Right atrium auricular region (tissue), 2 donors: ENCODE measurements at regions not wholly inside any gene's neighbourhood (a gene's known extent, or its start where the extent isn't known, plus 50 kb on each side); places are given as distances from the start of the nearest gene placed in this dataset.
"Not testable (repeated sequence)": the region's sequence is repeated elsewhere in the genome, so short reads cannot be mapped to it uniquely, and the experiment has no call there.

Experiments used
- DNase-seq: peaks from one replicate; pipeline ENCODE4 v3.0.0-alpha.2; 2019; ENCODE audit warnings: low spot score
- H3K27ac ChIP-seq, 2 donors: fragments of 200-600 bp; sonication (generic); 1 replicate in 1 of 2; 2 replicates in 1 of 2; pipeline ENCODE4 v1.5.1; 2016 to 2019
- H3K27me3 ChIP-seq, 2 donors: fragments of 200-600 bp; sonication (generic); one replicate each; pipeline versions ENCODE4 v1.5.1 to v1.6.0; 2017 to 2019
- H3K36me3 ChIP-seq: fragments of 200-600 bp; sonication (generic); one replicate; pipeline ENCODE4 v1.5.1; 2016
- H3K4me1 ChIP-seq, 2 donors: fragments of 200-600 bp; sonication (generic); one replicate each; pipeline versions ENCODE4 v1.5.1 to v1.6.0; 2017 to 2019
- H3K4me3 ChIP-seq, 2 donors: fragments of 200-600 bp; sonication (generic); 1 replicate in 1 of 2; 2 replicates in 1 of 2; pipeline ENCODE4 v1.5.1; 2017 to 2019; ENCODE audit warnings: mild to moderate bottlenecking in 1 of 2, moderate library complexity in 1 of 2
- H3K9me3 ChIP-seq, 2 donors: fragments of 200-600 bp; sonication (generic); one replicate each; pipeline ENCODE4 v1.5.1; 2019
- CTCF ChIP-seq, 2 donors: fragments of 200-600 bp; sonication (generic); IDR thresholded peaks; one replicate each; pipeline ENCODE4 v1.5.1; 2019; ENCODE audit warnings: antibody characterized with exemption in 2 of 2

DNA sequence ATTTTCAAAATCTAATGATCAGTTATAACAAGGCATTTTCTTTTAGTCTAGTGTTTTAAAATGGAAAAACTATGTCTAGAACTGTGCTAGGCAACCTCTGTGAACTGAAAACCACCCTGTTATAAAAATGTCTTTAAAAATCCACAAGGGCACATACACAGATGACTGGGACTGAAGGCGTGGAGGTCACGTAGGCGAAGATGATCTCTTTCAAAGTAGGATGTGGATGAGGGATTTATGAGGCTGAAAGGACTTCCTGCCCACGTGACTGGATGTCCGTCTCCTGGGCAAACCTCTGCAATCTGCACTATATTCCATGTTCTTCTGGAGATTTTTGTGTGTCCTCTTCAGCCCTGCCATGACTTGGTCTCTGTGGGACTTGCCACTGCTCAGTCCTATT, 84.2 kb upstream of the ZNF536 start:
- Histone ChIP-seq H3K4me3 (no peak overlapping the region), H3K9me3 (no peaks in the 10 kb centered on the region)
- no peak for DNase-seq

DNA sequence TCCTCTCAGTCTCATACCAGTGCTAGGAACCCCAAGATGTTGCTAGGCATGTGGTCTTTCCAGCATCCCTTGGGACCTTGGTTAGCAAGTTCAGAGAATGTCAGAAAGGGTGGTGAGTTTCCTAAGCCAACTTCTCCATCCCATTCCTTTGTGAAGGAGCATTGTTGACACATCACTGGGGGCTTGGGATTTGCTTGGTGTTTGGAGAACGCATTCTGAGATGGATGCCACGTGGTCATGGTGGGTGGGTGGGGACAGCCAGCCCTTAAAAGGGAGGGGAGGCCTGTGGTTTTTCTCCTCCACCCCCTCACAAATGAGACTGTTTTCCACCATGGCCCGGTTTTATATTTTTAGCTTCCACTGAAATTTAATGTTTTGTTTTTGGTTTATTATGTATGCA, 83.3 kb upstream of the ZNF536 start:
- H3K27me3 ChIP-seq = no peaks in the 10 kb centered on the region
- no peak overlapping the region for H3K4me3 ChIP-seq
- no peak overlapping the region for H3K27ac ChIP-seq
- DNase-seq = no peak
- no peaks in the 10 kb centered on the region for H3K36me3 ChIP-seq
- TF ChIP-seq CTCF (IDR thresholded peaks at IDR 0.05) = no peak
- H3K9me3 ChIP-seq = no peaks in the 10 kb centered on the region
- no peaks in the 10 kb centered on the region for H3K4me1 ChIP-seq

More for the DNA sequence above, 84.2 kb upstream of the ZNF536 start:
- H3K27ac ChIP-seq = no peak overlapping the region
- no peaks in the 10 kb centered on the region for H3K27me3 ChIP-seq
- no peaks in the 10 kb centered on the region for H3K4me1 ChIP-seq
- no peak for TF ChIP-seq CTCF (IDR thresholded peaks at IDR 0.05)
- no peaks in the 10 kb centered on the region for H3K36me3 ChIP-seq

DNA sequence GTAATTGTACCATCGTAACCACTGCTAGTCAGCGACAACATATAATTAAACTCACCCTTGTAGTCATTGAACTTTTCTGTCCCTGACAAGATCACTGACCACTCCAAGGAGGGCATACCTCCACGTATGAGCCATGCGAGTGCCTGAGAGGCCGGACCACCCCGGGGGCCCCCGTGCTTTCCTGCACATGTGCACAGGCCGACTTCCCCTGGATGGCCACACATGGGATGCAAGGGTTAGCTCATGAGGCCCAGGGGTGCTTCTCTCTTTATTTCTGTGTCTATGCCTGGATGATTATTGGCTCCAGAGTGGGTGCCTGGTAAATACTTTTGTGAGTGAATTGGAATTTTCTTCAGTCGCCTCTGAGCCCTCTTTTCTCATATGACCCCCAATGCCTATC, 82.8 kb upstream of the ZNF536 start:
- DNase-seq = no peak
- Histone ChIP-seq H3K4me1 (no peaks in the 10 kb centered on the region), H3K4me3 (no peak overlapping the region), H3K27me3 (no peaks in the 10 kb centered on the region), H3K27ac (no peak overlapping the region), H3K9me3 (no peaks in the 10 kb centered on the region), H3K36me3 (no peaks in the 10 kb centered on the region)
- no peak for TF ChIP-seq CTCF (IDR thresholded peaks at IDR 0.05)

DNA sequence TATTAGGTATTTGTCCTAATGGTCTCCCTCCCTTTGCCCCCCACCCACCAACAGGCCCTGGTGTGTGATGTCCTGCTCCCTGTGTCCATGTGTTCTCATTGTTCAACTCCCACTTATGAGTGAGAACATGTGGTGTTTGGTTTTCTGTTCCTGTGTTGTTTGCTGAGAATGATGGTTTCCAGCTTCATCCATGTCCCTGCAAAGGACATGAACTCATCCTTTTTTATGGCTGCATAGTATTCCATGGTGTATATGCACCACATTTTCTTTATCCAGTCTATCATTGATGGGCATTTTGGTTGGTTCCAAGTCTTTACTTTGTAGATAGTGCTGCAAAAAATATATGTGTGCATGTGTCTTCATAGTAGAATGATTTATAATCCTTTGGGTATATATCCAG, 81.4 kb upstream of the ZNF536 start:
- DNase-seq, H3K9me3 ChIP-seq, H3K27me3 ChIP-seq, H3K4me1 ChIP-seq, H3K27ac ChIP-seq, H3K36me3 ChIP-seq, H3K4me3 ChIP-seq: not testable (repeated sequence)

DNA sequence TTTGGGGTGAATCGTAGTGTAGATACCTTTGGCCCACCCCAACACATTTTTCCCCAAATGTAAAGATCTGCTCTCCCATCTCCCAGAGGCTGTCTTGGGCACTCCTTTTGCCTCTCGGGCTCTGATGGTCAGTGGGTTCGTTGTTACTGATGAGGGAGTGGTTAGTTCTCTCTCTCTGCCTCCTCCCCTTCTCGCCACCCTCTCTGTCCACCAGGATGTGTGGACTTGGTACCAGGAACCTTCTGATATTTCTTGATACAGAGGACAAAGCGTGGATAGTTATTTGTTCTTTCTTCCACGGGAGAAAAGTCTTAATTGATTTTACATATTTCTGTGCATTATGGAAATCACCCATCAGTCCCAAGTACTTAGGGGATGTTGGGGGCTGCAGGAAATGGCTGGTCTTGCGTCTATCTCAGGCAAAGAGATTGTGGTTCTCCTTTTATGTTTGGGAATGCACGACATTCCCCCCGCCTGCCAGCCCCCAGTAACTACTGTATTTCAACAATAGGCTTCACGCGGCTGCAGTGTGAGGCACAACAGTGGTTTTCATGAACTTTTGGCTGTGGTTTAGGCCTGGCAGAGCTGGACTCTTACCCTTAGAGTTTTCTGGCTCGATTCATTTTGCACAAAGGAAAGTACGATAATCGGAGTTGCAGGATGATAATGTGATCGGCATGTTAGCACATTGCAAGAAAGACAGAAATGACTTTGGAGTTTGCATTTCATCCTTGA, 79.0 kb upstream of the ZNF536 start:
- Histone ChIP-seq H3K27ac (no peak overlapping the region), H3K4me3 (no peak overlapping the region), H3K36me3 (no peaks in the 10 kb centered on the region), H3K27me3 (no peaks in the 10 kb centered on the region), H3K9me3 (no peaks in the 10 kb centered on the region), H3K4me1 (no peaks in the 10 kb centered on the region)
- no peak for DNase-seq
- no peak for TF ChIP-seq CTCF (IDR thresholded peaks at IDR 0.05)

DNA sequence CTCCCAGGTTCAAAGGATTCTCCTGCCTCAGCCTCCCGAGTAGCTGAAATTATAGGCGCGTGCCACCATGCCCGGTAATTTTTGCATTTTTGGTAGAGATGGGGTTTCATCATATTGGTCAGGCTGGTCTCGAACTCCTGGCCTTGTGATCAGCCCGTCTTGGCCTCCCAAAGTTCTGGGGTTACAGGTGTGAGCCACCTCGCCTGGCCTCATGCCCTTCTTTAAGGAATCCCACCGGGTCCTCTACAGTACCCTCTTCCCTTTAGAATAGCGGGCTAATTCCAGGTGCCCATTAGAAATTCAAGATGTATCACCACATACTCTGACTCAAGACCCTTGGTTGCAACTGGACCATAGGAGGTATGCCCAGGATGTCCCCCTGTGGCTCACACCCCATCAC, 74.2 kb upstream of the ZNF536 start:
- no peak for TF ChIP-seq CTCF (IDR thresholded peaks at IDR 0.05)
- no peaks in the 10 kb centered on the region for H3K9me3 ChIP-seq
- no peaks in the 10 kb centered on the region for H3K4me1 ChIP-seq
- H3K27me3 ChIP-seq = no peaks in the 10 kb centered on the region
- DNase-seq = no peak
- H3K27ac ChIP-seq = no peak overlapping the region
- H3K36me3 ChIP-seq = no peaks in the 10 kb centered on the region
- no peak overlapping the region for H3K4me3 ChIP-seq
